Urinary bladder (tissue), 3 donors: ENCODE measurements at regions not wholly inside any gene's neighbourhood (a gene's known extent, or its start where the extent isn't known, plus 50 kb on each side); places are given as distances from the start of the nearest gene placed in this dataset.

Source experiments
- DNase-seq: peaks from one replicate; pipeline ENCODE4 v3.0.0-alpha.2; 2015; ENCODE audit errors: extremely low spot score
- H3K27ac ChIP-seq: one replicate; pipeline ENCODE4 v1.5.1; 2013; ENCODE audit warnings: low read depth, mild to moderate bottlenecking, moderate library complexity
- H3K36me3 ChIP-seq: one replicate; pipeline ENCODE4 v1.6.1; 2013; ENCODE audit warnings: mild to moderate bottlenecking, moderate library complexity; ENCODE audit not compliant: insufficient read depth
- H3K4me1 ChIP-seq: one replicate; pipeline ENCODE4 v1.6.1; 2013; ENCODE audit warnings: mild to moderate bottlenecking, moderate library complexity; ENCODE audit not compliant: insufficient read depth
- H3K4me3 ChIP-seq: one replicate; pipeline ENCODE4 v1.5.1; 2013; ENCODE audit warnings: low read depth, low read length
- WGBS: extraction: QIAGEN DNeasy Blood & Tissue Kit; methylation state at CpG from one replicate; pipeline ENCODE4 v1.1.7; 2013; 5-methylcytosine and 5-hydroxymethylcytosine counted together
- donor health status: healthy with polysubstance abuse.
- donor health status: healthy.

GRCh38 chr16:63925221-63925620 is 1196.6 kb downstream of the CDH11 start:
- WGBS: 87% methylated on average over 5 of the region's 5 CpGs
- H3K27ac ChIP-seq: no peak overlapping the region
- H3K4me3 ChIP-seq: no peak overlapping the region
- H3K4me1 ChIP-seq: no peaks in the 10 kb centered on the region
- no peak for DNase-seq
- no peaks in the 10 kb centered on the region for H3K36me3 ChIP-seq

- no peak overlapping the region for H3K4me3 ChIP-seq
- H3K4me1 ChIP-seq: no peaks in the 10 kb centered on the region
- H3K36me3 ChIP-seq: no peaks in the 10 kb centered on the region
- H3K27ac ChIP-seq: no peak overlapping the region
- DNase-seq: no peak
These were observed 1199.3 kb downstream of the CDH11 start for GRCh38 chr16:63922560-63922959.

- Histone ChIP-seq H3K36me3 (no peaks in the 10 kb centered on the region), H3K4me3 (no peak overlapping the region), H3K27ac (no peak overlapping the region), H3K4me1 (no peaks in the 10 kb centered on the region)
- WGBS: 82% methylated on average over 3 of the region's 3 CpGs
- no peak for DNase-seq
These were observed 1200.0 kb downstream of the CDH11 start for GRCh38 chr16:63921737-63922295.

GRCh38 chr16:63913290-63913689 is 1208.6 kb downstream of the CDH11 start:
- WGBS: 98% methylated on average over 1 of the region's 1 CpG

GRCh38 chr16:63907251-63907650 is 1214.6 kb downstream of the CDH11 start:
- no peaks in the 10 kb centered on the region for H3K4me1 ChIP-seq
- 69% methylated on average over 2 of the region's 2 CpGs for WGBS
- H3K4me3 ChIP-seq: no peak overlapping the region
- H3K36me3 ChIP-seq: no peaks in the 10 kb centered on the region
- DNase-seq: no peak
- H3K27ac ChIP-seq: no peak overlapping the region

More at GRCh38 chr16:63913290-63913689, 1208.6 kb downstream of the CDH11 start:
- Histone ChIP-seq H3K36me3 (no peaks in the 10 kb centered on the region), H3K4me3 (no peak overlapping the region), H3K4me1 (no peaks in the 10 kb centered on the region), H3K27ac (no peak overlapping the region)
- DNase-seq: no peak

GRCh38 chr16:63904930-63905329 is 1216.9 kb downstream of the CDH11 start:
- WGBS: 85% methylated on average over 2 of the region's 2 CpGs
- DNase-seq: no peak
- Histone ChIP-seq H3K27ac (no peak overlapping the region), H3K4me1 (no peaks in the 10 kb centered on the region), H3K36me3 (no peaks in the 10 kb centered on the region), H3K4me3 (no peak overlapping the region)

GRCh38 chr16:63904182-63904581 is 1217.7 kb downstream of the CDH11 start:
- Histone ChIP-seq H3K4me1 (no peaks in the 10 kb centered on the region), H3K36me3 (no peaks in the 10 kb centered on the region), H3K4me3 (no peak overlapping the region), H3K27ac (no peak overlapping the region)
- DNase-seq: no peak

GRCh38 chr16:63896383-63897109 is 1225.3 kb downstream of the CDH11 start:
- Histone ChIP-seq H3K36me3 (no peaks in the 10 kb centered on the region), H3K27ac (no peak overlapping the region), H3K4me1 (no peaks in the 10 kb centered on the region), H3K4me3 (no peak overlapping the region)
- no peak for DNase-seq
- whole genome bisulfite sequencing: 69% methylated on average over 2 of the region's 2 CpGs

GRCh38 chr16:63890723-63891122 is 1231.1 kb downstream of the CDH11 start:
- no peak overlapping the region for H3K4me3 ChIP-seq
- no peak for DNase-seq
- H3K36me3 ChIP-seq: no peaks in the 10 kb centered on the region
- no peaks in the 10 kb centered on the region for H3K4me1 ChIP-seq
- H3K27ac ChIP-seq: no peak overlapping the region

- DNase-seq: no peak
- no peaks in the 10 kb centered on the region for H3K4me1 ChIP-seq
- H3K27ac ChIP-seq: no peak overlapping the region
- no peak overlapping the region for H3K4me3 ChIP-seq
- 11% methylated on average over 1 of the region's 1 CpG for WGBS
- H3K36me3 ChIP-seq: no peaks in the 10 kb centered on the region
These were observed 1231.8 kb downstream of the CDH11 start for GRCh38 chr16:63890081-63890480.

GRCh38 chr16:63883091-63883490 is 1238.8 kb downstream of the CDH11 start:
- no peak for DNase-seq
- no peak overlapping the region for H3K4me3 ChIP-seq
- no peaks in the 10 kb centered on the region for H3K4me1 ChIP-seq
- H3K36me3 ChIP-seq: no peaks in the 10 kb centered on the region
- H3K27ac ChIP-seq: no peak overlapping the region

- H3K4me1 ChIP-seq: no peaks in the 10 kb centered on the region
- no peak overlapping the region for H3K27ac ChIP-seq
- no peak overlapping the region for H3K4me3 ChIP-seq
- no peak for DNase-seq
- H3K36me3 ChIP-seq: no peaks in the 10 kb centered on the region
These were observed 1239.3 kb downstream of the CDH11 start for GRCh38 chr16:63882576-63882975.

- Histone ChIP-seq H3K4me3 (no peak overlapping the region), H3K36me3 (no peaks in the 10 kb centered on the region), H3K4me1 (no peaks in the 10 kb centered on the region), H3K27ac (no peak overlapping the region)
- no peak for DNase-seq
- 98% methylated on average over 2 of the region's 2 CpGs for WGBS
These were observed 1240.9 kb downstream of the CDH11 start for GRCh38 chr16:63880948-63881347.

- no peaks in the 10 kb centered on the region for H3K36me3 ChIP-seq
- H3K27ac ChIP-seq: no peak overlapping the region
- DNase-seq: no peak
- H3K4me1 ChIP-seq: no peaks in the 10 kb centered on the region
- H3K4me3 ChIP-seq: no peak overlapping the region
- 91% methylated on average over 3 of the region's 3 CpGs for WGBS
These were observed 1244.5 kb downstream of the CDH11 start for GRCh38 chr16:63877401-63877800.

GRCh38 chr16:63876103-63876502 is 1245.8 kb downstream of the CDH11 start:
- H3K27ac ChIP-seq: no peak overlapping the region
- H3K4me3 ChIP-seq: no peak overlapping the region
- no peak for DNase-seq
- no peaks in the 10 kb centered on the region for H3K36me3 ChIP-seq
- no peaks in the 10 kb centered on the region for H3K4me1 ChIP-seq
